ENCODE measurements at regions not wholly inside any gene's neighbourhood (a gene's known extent, or its start where the extent isn't known, plus 50 kb on each side); places are given as distances from the start of the nearest gene placed in this dataset.

GRCh38 chr6:26304797-26305640 lies 60.0 kb upstream of the BTN3A2 start:
- Histone ChIP-seq H3K27me3 (ENCODE audit: control insufficient read depth, insufficient read depth, low read length) (no peaks in the 10 kb centered on the region), H3K79me2 (no peaks in the 10 kb centered on the region), H3K27ac (peak overlapping the region; percentile 30), H3K4me2 (ENCODE audit: low read length) (peak overlapping the region; percentile 21), H3K9me3 (ENCODE audit: control insufficient read depth, low read length) (no peaks in the 10 kb centered on the region), H3K4me3 (ENCODE audit: low read depth, low read length) (peak overlapping the region; percentile 44), H3K9ac (no peak overlapping the region), H3K4me1 (no peaks in the 10 kb centered on the region), H2AFZ (peak overlapping the region; percentile 5), H3K36me3 (ENCODE audit: control insufficient read depth, insufficient read depth, low read length) (no peaks in the 10 kb centered on the region)
- no peak for TF ChIP-seq CTCF (IDR thresholded peaks at IDR 0.05)

- H3K9ac ChIP-seq: no peak overlapping the region
- no peaks in the 10 kb centered on the region for H3K79me2 ChIP-seq
- no peak for TF ChIP-seq CTCF (IDR thresholded peaks at IDR 0.05)
- H3K4me1 ChIP-seq: no peaks in the 10 kb centered on the region
- H3K9me3 ChIP-seq (ENCODE audit: control insufficient read depth, low read length): no peaks in the 10 kb centered on the region
- H3K36me3 ChIP-seq (ENCODE audit: control insufficient read depth, insufficient read depth, low read length): no peaks in the 10 kb centered on the region
- peak overlapping the region; percentile 30 for H3K27ac ChIP-seq
- no peaks in the 10 kb centered on the region for H3K27me3 ChIP-seq (ENCODE audit: control insufficient read depth, insufficient read depth, low read length)
- H2AFZ ChIP-seq: no peak overlapping the region
- H3K4me2 ChIP-seq (ENCODE audit: low read length): no peak overlapping the region
- H3K4me3 ChIP-seq (ENCODE audit: low read depth, low read length): no peak overlapping the region
Measured at GRCh38 chr6:26305641-26305969, 59.4 kb upstream of the BTN3A2 start.

- H3K36me3 ChIP-seq (ENCODE audit: control insufficient read depth, insufficient read depth, low read length): no peaks in the 10 kb centered on the region
- H3K9me3 ChIP-seq (ENCODE audit: control insufficient read depth, low read length): no peaks in the 10 kb centered on the region
- H3K79me2 ChIP-seq: no peaks in the 10 kb centered on the region
- no peak overlapping the region for H3K27ac ChIP-seq
- H2AFZ ChIP-seq: no peak overlapping the region
- H3K27me3 ChIP-seq (ENCODE audit: control insufficient read depth, insufficient read depth, low read length): no peaks in the 10 kb centered on the region
- no peak for TF ChIP-seq CTCF (IDR thresholded peaks at IDR 0.05)
- no peak overlapping the region for H3K4me3 ChIP-seq (ENCODE audit: low read depth, low read length)
- H3K9ac ChIP-seq: no peak overlapping the region
- no peaks in the 10 kb centered on the region for H3K4me1 ChIP-seq
- H3K4me2 ChIP-seq (ENCODE audit: low read length): no peak overlapping the region
Measured at GRCh38 chr6:26306232-26306631, 58.8 kb upstream of the BTN3A2 start.

- no peaks in the 10 kb centered on the region for H3K27me3 ChIP-seq (ENCODE audit: control insufficient read depth, insufficient read depth, low read length)
- no peak overlapping the region for H2AFZ ChIP-seq
- no peak overlapping the region for H3K27ac ChIP-seq
- H3K36me3 ChIP-seq (ENCODE audit: control insufficient read depth, insufficient read depth, low read length): no peaks in the 10 kb centered on the region
- H3K9me3 ChIP-seq (ENCODE audit: control insufficient read depth, low read length): no peaks in the 10 kb centered on the region
- no peaks in the 10 kb centered on the region for H3K4me1 ChIP-seq
- H3K4me3 ChIP-seq (ENCODE audit: low read depth, low read length): no peak overlapping the region
- H3K79me2 ChIP-seq: no peaks in the 10 kb centered on the region
- H3K9ac ChIP-seq: no peak overlapping the region
- no peak for TF ChIP-seq CTCF (IDR thresholded peaks at IDR 0.05)
- H3K4me2 ChIP-seq (ENCODE audit: low read length): no peak overlapping the region
Measured at GRCh38 chr6:26307850-26308249, 57.1 kb upstream of the BTN3A2 start.

GRCh38 chr6:26309731-26310142 lies 55.3 kb upstream of the BTN3A2 start:
- H3K4me2 ChIP-seq (ENCODE audit: low read length): no peak overlapping the region
- H3K27me3 ChIP-seq (ENCODE audit: control insufficient read depth, insufficient read depth, low read length): no peaks in the 10 kb centered on the region
- H3K9me3 ChIP-seq (ENCODE audit: control insufficient read depth, low read length): no peaks in the 10 kb centered on the region
- no peaks in the 10 kb centered on the region for H3K79me2 ChIP-seq
- no peak overlapping the region for H2AFZ ChIP-seq
- H3K36me3 ChIP-seq (ENCODE audit: control insufficient read depth, insufficient read depth, low read length): no peaks in the 10 kb centered on the region
- no peaks in the 10 kb centered on the region for H3K4me1 ChIP-seq
- no peak for TF ChIP-seq CTCF (IDR thresholded peaks at IDR 0.05)
- no peak overlapping the region for H3K9ac ChIP-seq
- no peak overlapping the region for H3K27ac ChIP-seq
- H3K4me3 ChIP-seq (ENCODE audit: low read depth, low read length): no peak overlapping the region
